BJ (cell line): ENCODE measurements at regions not wholly inside any gene's neighbourhood (a gene's known extent, or its start where the extent isn't known, plus 50 kb on each side); places are given as distances from the start of the nearest gene placed in this dataset.
"Not testable (repeated sequence)": the region's sequence is repeated elsewhere in the genome, so short reads cannot be mapped to it uniquely, and the experiment has no call there.

Experiments
- CTCF ChIA-PET: fragments of 350-600 bp; formaldehyde crosslinking; extraction: SDS; loops from one replicate; lab custom pipeline; 2021; ENCODE audit warnings: antibody characterized with exemption, inconsistent platforms; lab: Yijun Ruan, JAX
- POLR2A ChIA-PET: fragments of 300-600 bp; sonication (Branson Sonifier 250); formaldehyde crosslinking; extraction: SDS; loops from one replicate; lab custom pipeline; 2021; ENCODE audit warnings: antibody characterized with exemption; lab: Charles Lee
- DNase-seq: peaks from one replicate; pipeline ENCODE4 v3.0.0-alpha.2; 2011; ENCODE audit warnings: low read depth
- H3K27me3 ChIP-seq: 2 replicates; pipeline ENCODE4 v1.6.0; 2011; ENCODE audit warnings: low read length; ENCODE audit not compliant: control insufficient read depth, insufficient read depth
- H3K36me3 ChIP-seq: 2 replicates; pipeline ENCODE4 v1.5.1; 2011; ENCODE audit warnings: low read length; ENCODE audit not compliant: control insufficient read depth, insufficient read depth
- H3K4me3 ChIP-seq: 2 replicates; pipeline ENCODE4 v1.5.1; 2011; ENCODE audit warnings: low read depth, mild to moderate bottlenecking, control low read depth, low read length
- TF ChIP-seq, protein P1 (sequence below): IDR thresholded peaks from 2 replicates; pipeline ENCODE4 v1.5.1; 2011; ENCODE audit warnings: low read depth, mild to moderate bottlenecking, control low read depth, inconsistent platforms, low read length, moderate library complexity; ENCODE audit not compliant: insufficient read depth

DNA sequence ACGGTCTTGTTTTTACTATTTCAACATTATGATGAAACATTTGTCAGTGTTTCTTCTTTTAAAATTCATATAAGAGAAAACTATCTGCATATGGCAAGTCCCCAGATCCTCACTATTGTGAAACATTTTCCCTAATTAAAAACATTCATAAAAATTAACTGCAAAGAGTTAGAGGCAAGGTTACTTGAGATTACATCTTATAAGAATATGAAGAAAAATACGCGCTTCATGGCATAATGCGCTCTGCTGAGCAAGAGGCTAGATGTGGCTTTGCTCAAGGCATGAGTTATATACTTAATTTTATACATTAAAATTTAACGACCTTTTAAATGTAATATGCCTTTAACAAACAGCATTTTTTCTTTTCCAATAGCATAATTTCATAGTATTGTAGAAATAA lies 166.4 kb upstream of the RPRM start:
- TF ChIP-seq, protein P1, sequence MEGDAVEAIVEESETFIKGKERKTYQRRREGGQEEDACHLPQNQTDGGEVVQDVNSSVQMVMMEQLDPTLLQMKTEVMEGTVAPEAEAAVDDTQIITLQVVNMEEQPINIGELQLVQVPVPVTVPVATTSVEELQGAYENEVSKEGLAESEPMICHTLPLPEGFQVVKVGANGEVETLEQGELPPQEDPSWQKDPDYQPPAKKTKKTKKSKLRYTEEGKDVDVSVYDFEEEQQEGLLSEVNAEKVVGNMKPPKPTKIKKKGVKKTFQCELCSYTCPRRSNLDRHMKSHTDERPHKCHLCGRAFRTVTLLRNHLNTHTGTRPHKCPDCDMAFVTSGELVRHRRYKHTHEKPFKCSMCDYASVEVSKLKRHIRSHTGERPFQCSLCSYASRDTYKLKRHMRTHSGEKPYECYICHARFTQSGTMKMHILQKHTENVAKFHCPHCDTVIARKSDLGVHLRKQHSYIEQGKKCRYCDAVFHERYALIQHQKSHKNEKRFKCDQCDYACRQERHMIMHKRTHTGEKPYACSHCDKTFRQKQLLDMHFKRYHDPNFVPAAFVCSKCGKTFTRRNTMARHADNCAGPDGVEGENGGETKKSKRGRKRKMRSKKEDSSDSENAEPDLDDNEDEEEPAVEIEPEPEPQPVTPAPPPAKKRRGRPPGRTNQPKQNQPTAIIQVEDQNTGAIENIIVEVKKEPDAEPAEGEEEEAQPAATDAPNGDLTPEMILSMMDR: no peak
- Histone ChIP-seq H3K36me3 (no peaks in the 10 kb centered on the region), H3K27me3 (no peaks in the 10 kb centered on the region), H3K4me3 (no peak overlapping the region)
- DNase-seq: no peak
- ChIA-PET POLR2A (no interaction called here), CTCF (no interaction called here)

DNA sequence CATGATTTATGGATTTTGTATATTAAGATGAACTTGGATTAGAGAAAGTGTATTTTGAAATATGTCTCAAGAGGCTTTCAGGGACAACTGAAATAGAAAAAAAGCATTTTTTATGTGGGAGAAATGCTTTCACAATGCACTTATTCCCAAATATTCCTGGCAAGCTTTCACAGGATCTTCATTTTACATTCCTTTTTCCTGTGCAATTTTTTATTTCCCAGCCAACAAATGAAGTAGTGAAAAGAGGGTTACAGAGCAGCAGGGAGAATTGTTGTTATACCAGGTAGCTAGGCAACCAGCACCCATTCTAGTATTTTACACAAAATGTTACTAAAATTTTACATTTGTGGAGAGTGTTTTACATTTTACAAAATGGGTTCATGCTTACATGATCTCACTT lies 167.0 kb upstream of the RPRM start:
- ChIA-PET POLR2A (no interaction called here), CTCF (no interaction called here)
- Histone ChIP-seq H3K36me3 (no peaks in the 10 kb centered on the region), H3K4me3 (no peak overlapping the region), H3K27me3 (no peaks in the 10 kb centered on the region)
- TF ChIP-seq, protein P1: no peak
- no peak for DNase-seq

DNA sequence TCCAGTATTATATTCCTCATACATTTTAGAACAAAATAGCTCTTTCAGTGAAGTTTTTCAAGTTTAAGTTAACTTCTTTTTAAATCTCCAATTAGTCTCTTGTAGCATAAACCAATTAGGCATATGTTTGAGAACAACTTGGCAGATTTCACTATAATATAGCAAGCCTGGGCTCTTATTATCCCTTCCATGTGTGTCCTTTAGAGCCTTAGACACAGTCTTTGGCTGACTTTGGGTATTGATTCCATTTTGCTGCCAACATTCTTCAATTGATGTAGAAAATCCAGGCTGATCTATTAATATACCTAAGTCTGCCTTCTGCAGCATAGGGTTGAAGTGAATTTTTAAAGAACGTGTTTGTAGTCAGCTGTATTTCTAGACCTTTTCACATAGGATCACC lies 179.1 kb upstream of the RPRM start:
- Histone ChIP-seq H3K4me3 (no peak overlapping the region), H3K27me3 (no peaks in the 10 kb centered on the region), H3K36me3 (no peaks in the 10 kb centered on the region)
- CTCF ChIA-PET: no interaction called here
- DNase-seq: no peak
- TF ChIP-seq, protein P1: no peak
- POLR2A ChIA-PET: no interaction called here

DNA sequence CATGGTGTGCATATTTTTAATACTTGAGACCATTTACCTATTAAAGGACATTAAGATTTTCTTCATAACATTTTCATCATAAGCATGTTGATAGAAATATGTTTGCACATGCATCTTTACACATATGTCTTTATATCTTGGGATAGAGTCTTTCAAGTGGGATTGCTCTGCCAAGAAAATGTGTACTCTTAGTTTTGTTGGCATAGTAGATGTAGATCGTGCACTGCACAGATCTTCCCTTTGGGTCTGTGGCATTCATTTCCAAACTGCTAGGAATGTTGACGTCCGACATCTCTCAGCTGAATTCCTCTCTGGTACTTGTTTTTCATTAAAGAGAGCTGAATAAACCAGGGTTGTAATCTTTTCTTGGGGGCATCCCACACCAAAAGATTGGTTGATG lies 183.2 kb upstream of the RPRM start:
- DNase-seq: no peak
- Histone ChIP-seq H3K27me3 (no peaks in the 10 kb centered on the region), H3K36me3 (no peaks in the 10 kb centered on the region), H3K4me3 (no peak overlapping the region)
- TF ChIP-seq, protein P1: no peak
- POLR2A ChIA-PET: no interaction called here
- CTCF ChIA-PET: no interaction called here

DNA sequence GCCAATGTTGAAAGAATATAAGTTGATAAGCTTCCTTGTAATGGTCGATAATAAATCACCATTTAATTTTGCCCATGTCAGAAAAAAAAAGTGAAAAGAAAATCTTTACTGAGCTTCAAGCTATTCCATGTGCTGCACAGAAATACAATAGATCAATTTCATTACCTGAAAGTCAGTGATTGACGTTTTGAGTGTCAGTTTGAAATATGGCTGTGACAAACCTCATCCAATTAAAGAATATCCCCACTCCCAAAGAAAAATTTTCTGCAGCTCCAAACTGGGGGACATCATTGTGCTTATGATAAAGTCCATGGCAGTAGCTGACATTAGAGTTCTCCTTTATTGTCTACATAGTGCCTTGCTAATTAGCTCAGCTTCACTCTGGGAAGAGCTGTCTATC lies 184.8 kb upstream of the RPRM start:
- H3K27me3 ChIP-seq: no peaks in the 10 kb centered on the region
- TF ChIP-seq, protein P1: no peak
- CTCF ChIA-PET: no interaction called here

DNA sequence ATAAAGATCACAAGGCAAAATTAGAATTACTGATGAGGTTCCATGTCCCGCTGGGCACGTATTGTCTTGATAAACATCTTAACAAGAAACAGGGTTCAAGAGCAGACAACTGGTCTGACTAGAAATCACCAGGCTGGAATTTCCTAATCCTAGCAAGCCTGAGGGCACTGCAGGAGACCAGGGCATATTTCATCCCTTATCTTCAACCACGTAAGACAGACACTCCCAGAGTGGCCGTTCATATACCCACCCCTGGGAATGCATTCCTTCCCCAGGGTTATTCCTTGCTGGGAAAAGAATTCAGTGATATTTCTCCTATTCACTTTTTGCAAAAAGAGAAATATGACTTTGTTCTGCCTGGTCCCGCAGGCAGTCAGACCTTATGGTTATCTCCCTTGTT lies 185.4 kb upstream of the RPRM start:
- POLR2A ChIA-PET, DNase-seq, CTCF ChIA-PET, H3K4me3 ChIP-seq, H3K36me3 ChIP-seq, H3K27me3 ChIP-seq: not testable (repeated sequence)

More for the DNA sequence above, 184.8 kb upstream of the RPRM start:
- POLR2A ChIA-PET: no interaction called here
- no peaks in the 10 kb centered on the region for H3K36me3 ChIP-seq
- H3K4me3 ChIP-seq: no peak overlapping the region
- no peak for DNase-seq
